ENCODE measurements at regions not wholly inside any gene's neighbourhood (a gene's known extent, or its start where the extent isn't known, plus 50 kb on each side); places are given as distances from the start of the nearest gene placed in this dataset.

DNA sequence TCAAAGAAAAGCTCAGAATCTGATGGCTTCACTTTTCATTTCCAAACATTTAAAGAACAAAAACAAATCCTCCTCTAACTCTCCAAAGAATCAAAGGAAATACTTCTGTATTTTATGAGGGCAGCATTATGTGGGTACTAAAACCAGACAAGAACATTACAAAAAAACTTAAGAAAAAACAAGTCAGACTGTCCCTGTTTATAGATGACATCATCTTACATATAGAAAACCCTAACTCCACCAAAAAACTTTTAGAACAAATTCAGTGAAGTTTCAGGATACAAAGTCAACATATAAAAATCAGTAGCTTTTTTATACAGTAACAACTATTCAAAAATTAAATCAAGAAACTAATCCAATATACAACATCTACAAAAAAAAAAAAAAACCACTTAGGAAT lies 136.2 kb downstream of the PJA2 start:
- TF ChIP-seq EZH2 (IDR thresholded peaks at IDR 0.05; ENCODE audit: borderline replicate concordance, insufficient read depth, low read depth, low read length, poor library complexity, severe bottlenecking): no peak
- TF ChIP-seq, protein P1, sequence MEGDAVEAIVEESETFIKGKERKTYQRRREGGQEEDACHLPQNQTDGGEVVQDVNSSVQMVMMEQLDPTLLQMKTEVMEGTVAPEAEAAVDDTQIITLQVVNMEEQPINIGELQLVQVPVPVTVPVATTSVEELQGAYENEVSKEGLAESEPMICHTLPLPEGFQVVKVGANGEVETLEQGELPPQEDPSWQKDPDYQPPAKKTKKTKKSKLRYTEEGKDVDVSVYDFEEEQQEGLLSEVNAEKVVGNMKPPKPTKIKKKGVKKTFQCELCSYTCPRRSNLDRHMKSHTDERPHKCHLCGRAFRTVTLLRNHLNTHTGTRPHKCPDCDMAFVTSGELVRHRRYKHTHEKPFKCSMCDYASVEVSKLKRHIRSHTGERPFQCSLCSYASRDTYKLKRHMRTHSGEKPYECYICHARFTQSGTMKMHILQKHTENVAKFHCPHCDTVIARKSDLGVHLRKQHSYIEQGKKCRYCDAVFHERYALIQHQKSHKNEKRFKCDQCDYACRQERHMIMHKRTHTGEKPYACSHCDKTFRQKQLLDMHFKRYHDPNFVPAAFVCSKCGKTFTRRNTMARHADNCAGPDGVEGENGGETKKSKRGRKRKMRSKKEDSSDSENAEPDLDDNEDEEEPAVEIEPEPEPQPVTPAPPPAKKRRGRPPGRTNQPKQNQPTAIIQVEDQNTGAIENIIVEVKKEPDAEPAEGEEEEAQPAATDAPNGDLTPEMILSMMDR (IDR thresholded peaks at IDR 0.05): no peak

All from B cell (primary cell).